ENCODE measurements at regions not wholly inside any gene's neighbourhood (a gene's known extent, or its start where the extent isn't known, plus 50 kb on each side); places are given as distances from the start of the nearest gene placed in this dataset.

DNA sequence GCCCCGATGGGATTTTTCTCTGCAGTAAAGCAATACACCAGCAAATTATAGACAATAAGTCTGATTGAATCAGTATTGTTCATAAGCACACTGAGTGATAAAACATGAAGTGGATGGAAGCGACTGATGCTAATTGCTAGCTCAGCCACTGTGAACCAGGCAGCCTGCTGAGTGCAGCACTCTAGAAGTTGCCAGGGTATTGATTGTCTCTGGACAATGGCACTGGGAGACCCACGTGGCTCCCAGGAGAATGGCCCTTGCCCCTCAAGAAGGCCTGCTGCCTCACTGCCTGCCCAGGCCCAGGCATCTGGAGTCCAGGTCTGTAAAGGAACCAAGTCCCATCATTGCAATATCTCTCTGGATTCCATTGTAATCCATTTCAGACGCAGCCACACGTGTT lies 80.4 kb upstream of the TCERG1L start:
- no peak overlapping the region for H3K27ac Mint-ChIP-seq (ENCODE audit: unreplicated experiment)
- no peaks in the 10 kb centered on the region for H3K27me3 Mint-ChIP-seq (ENCODE audit: unreplicated experiment)
- H3K9me3 Mint-ChIP-seq (ENCODE audit: unreplicated experiment) = peaks cover 49% of the 10 kb centered on the region
- H3K4me1 Mint-ChIP-seq (ENCODE audit: unreplicated experiment) = no peaks in the 10 kb centered on the region
- no peak overlapping the region for H3K4me3 Mint-ChIP-seq (ENCODE audit: unreplicated experiment)
- H3K36me3 Mint-ChIP-seq (ENCODE audit: unreplicated experiment) = no peaks in the 10 kb centered on the region
- TF ChIP-seq, protein P1, sequence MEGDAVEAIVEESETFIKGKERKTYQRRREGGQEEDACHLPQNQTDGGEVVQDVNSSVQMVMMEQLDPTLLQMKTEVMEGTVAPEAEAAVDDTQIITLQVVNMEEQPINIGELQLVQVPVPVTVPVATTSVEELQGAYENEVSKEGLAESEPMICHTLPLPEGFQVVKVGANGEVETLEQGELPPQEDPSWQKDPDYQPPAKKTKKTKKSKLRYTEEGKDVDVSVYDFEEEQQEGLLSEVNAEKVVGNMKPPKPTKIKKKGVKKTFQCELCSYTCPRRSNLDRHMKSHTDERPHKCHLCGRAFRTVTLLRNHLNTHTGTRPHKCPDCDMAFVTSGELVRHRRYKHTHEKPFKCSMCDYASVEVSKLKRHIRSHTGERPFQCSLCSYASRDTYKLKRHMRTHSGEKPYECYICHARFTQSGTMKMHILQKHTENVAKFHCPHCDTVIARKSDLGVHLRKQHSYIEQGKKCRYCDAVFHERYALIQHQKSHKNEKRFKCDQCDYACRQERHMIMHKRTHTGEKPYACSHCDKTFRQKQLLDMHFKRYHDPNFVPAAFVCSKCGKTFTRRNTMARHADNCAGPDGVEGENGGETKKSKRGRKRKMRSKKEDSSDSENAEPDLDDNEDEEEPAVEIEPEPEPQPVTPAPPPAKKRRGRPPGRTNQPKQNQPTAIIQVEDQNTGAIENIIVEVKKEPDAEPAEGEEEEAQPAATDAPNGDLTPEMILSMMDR (IDR thresholded peaks at IDR 0.05) = no peak
- no peak for DNase-seq (ENCODE audit: extremely low spot score, unreplicated experiment)

DNA sequence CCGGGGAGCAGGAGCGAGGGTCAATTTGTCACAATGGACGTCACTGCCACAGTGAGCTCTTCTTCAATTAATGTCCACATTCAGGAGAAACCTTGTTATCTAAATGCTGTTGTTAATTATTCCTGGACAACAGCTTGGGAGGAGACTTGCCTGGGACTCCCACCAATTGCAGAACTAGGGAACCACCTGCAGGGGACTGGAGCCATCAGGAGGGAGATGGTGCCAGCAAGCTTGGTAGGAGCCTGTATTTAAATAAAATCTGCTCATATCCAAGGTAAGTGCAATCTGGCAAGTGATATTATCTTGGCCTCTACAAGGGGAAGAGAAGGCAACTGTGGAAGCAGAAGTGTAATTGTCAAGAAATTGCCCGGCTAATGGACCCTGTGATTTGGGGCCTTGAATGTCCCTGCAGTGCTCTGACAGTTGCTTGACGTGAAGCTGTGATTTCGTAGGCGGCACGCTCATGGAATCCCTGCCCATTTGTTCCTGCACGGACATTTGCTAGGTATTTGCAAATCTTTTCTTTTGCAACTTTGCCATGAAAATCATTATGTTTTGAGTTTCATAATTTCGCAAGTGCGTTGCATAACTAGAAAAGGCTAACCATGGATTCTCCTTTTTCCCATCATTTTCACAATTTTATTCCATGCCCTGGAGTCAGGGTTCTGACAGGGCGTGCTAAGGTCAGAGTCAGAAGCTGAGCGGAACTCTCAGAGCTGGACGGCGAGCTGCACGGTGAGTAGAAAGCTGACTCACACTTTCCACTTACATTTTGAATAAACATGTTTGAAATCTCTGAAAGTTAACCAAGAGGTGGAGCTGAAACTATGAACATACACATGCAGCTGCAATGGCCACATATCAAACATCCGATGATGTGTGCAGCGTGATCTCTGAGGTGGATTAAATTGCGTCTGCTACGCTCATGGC lies 84.9 kb upstream of the TCERG1L start:
- H3K36me3 Mint-ChIP-seq (ENCODE audit: unreplicated experiment) = no peaks in the 10 kb centered on the region
- TF ChIP-seq, protein P1 (IDR thresholded peaks at IDR 0.05) = no peak
- no peak overlapping the region for H3K4me3 Mint-ChIP-seq (ENCODE audit: unreplicated experiment)
- no peaks in the 10 kb centered on the region for H3K4me1 Mint-ChIP-seq (ENCODE audit: unreplicated experiment)
- H3K27ac Mint-ChIP-seq (ENCODE audit: unreplicated experiment) = no peak overlapping the region
- H3K27me3 Mint-ChIP-seq (ENCODE audit: unreplicated experiment) = no peaks in the 10 kb centered on the region
- peaks cover 33% of the 10 kb centered on the region for H3K9me3 Mint-ChIP-seq (ENCODE audit: unreplicated experiment)
- no peak for DNase-seq (ENCODE audit: extremely low spot score, unreplicated experiment)

DNA sequence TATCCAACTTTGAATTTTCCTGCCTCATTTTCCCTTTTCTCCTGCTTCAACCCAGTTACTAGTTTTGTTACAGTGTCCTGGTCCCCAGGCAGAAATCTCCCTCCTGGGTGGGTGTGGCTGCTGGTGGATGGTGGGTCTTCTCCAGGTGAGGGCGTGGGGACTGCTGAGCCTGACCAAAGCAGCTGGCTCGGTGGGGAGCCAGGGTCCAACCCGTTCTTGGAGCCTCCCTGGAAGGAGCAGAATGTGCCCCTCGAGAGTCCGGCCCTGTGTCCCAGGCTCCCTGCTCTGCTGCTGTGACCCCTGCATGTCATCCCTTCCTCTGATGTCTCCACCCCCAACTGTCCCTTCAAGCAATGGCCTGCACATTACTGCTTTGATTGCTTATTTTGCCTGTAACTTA lies 86.6 kb upstream of the TCERG1L start:
- Mint-ChIP-seq H3K4me3 (ENCODE audit: unreplicated experiment) (no peak overlapping the region), H3K36me3 (ENCODE audit: unreplicated experiment) (no peaks in the 10 kb centered on the region), H3K4me1 (ENCODE audit: unreplicated experiment) (no peaks in the 10 kb centered on the region), H3K9me3 (ENCODE audit: unreplicated experiment) (peaks cover 29% of the 10 kb centered on the region), H3K27ac (ENCODE audit: unreplicated experiment) (no peak overlapping the region), H3K27me3 (ENCODE audit: unreplicated experiment) (no peaks in the 10 kb centered on the region)
- TF ChIP-seq, protein P1 (IDR thresholded peaks at IDR 0.05) = no peak
- DNase-seq (ENCODE audit: extremely low spot score, unreplicated experiment) = no peak

DNA sequence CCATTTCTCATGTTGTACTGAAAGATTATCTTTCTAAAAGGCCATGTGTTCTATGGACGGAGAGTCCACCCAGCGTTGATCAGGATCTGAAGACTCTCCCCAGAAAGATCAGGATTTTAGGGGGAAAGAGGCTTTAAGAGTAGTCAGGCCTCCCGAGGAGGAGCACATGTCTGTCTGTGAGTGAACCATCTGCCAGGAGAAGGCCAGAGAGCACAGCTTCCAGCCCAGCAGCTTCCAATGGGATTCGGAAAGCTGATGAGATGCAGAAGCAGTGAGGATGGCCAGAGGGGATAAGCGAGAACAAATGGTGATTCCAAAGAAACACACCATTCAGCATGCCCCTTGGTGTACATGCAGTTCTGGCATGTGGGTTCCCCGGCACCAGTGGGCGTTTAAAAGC lies 88.5 kb upstream of the TCERG1L start:
- H3K27me3 Mint-ChIP-seq (ENCODE audit: unreplicated experiment) = no peaks in the 10 kb centered on the region
- DNase-seq (ENCODE audit: extremely low spot score, unreplicated experiment) = no peak
- no peaks in the 10 kb centered on the region for H3K36me3 Mint-ChIP-seq (ENCODE audit: unreplicated experiment)
- H3K4me3 Mint-ChIP-seq (ENCODE audit: unreplicated experiment) = no peak overlapping the region
- TF ChIP-seq, protein P1 (IDR thresholded peaks at IDR 0.05) = no peak
- no peaks in the 10 kb centered on the region for H3K4me1 Mint-ChIP-seq (ENCODE audit: unreplicated experiment)
- peaks cover 23% of the 10 kb centered on the region for H3K9me3 Mint-ChIP-seq (ENCODE audit: unreplicated experiment)
- H3K27ac Mint-ChIP-seq (ENCODE audit: unreplicated experiment) = no peak overlapping the region

DNA sequence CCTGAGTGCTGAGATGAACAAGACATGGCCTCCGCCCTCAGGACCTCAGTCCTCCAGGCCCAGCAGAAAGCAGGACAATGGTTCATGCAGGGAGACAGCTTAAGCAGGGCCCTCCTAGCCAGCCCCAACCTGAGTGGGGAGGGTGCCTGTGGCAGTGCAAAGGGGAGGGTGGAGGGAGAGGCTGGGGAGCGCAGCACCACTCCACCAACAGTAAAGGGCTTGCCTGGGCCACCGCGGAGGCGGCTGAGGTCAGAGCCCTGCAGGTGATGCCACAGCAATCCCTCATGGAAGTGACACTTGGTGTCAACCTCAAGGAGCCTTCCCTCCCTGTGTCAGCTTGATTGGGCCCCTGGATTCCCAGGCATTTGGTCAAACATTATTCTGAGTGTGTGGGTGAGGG lies 89.0 kb upstream of the TCERG1L start:
- Mint-ChIP-seq H3K27ac (ENCODE audit: unreplicated experiment) (no peak overlapping the region), H3K9me3 (ENCODE audit: unreplicated experiment) (peaks cover 19% of the 10 kb centered on the region), H3K4me3 (ENCODE audit: unreplicated experiment) (no peak overlapping the region), H3K27me3 (ENCODE audit: unreplicated experiment) (no peaks in the 10 kb centered on the region), H3K36me3 (ENCODE audit: unreplicated experiment) (no peaks in the 10 kb centered on the region), H3K4me1 (ENCODE audit: unreplicated experiment) (no peaks in the 10 kb centered on the region)
- no peak for DNase-seq (ENCODE audit: extremely low spot score, unreplicated experiment)
- TF ChIP-seq, protein P1 (IDR thresholded peaks at IDR 0.05) = no peak

Data from osteocyte (in vitro differentiated cells).